OCI-LY3 (cell line): ENCODE measurements at regions not wholly inside any gene's neighbourhood (a gene's known extent, or its start where the extent isn't known, plus 50 kb on each side); places are given as distances from the start of the nearest gene placed in this dataset.
"Not testable (repeated sequence)": the region's sequence is repeated elsewhere in the genome, so short reads cannot be mapped to it uniquely, and the experiment has no call there.

Experiments
- EZH2phosphoT487 ChIP-seq: fragments of 200-600 bp; shearing (Covaris generic); IDR thresholded peaks from 2 replicates; pipeline ENCODE4 v1.6.1; 2018; ENCODE audit warnings: antibody characterized with exemption, mixed run types, low read depth
- TF ChIP-seq, protein P1 (sequence below): fragments of 200-600, 300-600 bp; sonication (generic); IDR thresholded peaks from 2 replicates; pipeline ENCODE4 v1.5.1; 2014; ENCODE audit warnings: antibody characterized with exemption, low read length, low read depth

- TF ChIP-seq, protein P1, sequence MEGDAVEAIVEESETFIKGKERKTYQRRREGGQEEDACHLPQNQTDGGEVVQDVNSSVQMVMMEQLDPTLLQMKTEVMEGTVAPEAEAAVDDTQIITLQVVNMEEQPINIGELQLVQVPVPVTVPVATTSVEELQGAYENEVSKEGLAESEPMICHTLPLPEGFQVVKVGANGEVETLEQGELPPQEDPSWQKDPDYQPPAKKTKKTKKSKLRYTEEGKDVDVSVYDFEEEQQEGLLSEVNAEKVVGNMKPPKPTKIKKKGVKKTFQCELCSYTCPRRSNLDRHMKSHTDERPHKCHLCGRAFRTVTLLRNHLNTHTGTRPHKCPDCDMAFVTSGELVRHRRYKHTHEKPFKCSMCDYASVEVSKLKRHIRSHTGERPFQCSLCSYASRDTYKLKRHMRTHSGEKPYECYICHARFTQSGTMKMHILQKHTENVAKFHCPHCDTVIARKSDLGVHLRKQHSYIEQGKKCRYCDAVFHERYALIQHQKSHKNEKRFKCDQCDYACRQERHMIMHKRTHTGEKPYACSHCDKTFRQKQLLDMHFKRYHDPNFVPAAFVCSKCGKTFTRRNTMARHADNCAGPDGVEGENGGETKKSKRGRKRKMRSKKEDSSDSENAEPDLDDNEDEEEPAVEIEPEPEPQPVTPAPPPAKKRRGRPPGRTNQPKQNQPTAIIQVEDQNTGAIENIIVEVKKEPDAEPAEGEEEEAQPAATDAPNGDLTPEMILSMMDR, result not testable (repeated sequence)
- TF ChIP-seq EZH2phosphoT487, result not testable (repeated sequence)
These were observed 78.8 kb upstream of the CDC42EP3 start for GRCh38 chr2:37750286-37750685.
